Ishikawa (cell line): ENCODE measurements at regions not wholly inside any gene's neighbourhood (a gene's known extent, or its start where the extent isn't known, plus 50 kb on each side); places are given as distances from the start of the nearest gene placed in this dataset.

ENCODE experiments used
- CEBPB ChIP-seq: IDR thresholded peaks from 2 replicates; pipeline ENCODE4 v1.6.1; 2012
- CREB1 ChIP-seq: IDR thresholded peaks from 2 replicates; pipeline ENCODE4 v1.6.1; 2012; ENCODE audit warnings: low read depth
- EGR1 ChIP-seq: IDR thresholded peaks from 2 replicates; pipeline ENCODE4 v1.6.1; 2012
- EP300 ChIP-seq: IDR thresholded peaks from 2 replicates; pipeline ENCODE4 v1.6.1; 2012; ENCODE audit warnings: borderline replicate concordance
- FOXM1 ChIP-seq: IDR thresholded peaks from 2 replicates; pipeline ENCODE4 v1.6.1; 2012; ENCODE audit warnings: low read depth, borderline replicate concordance
- MAX ChIP-seq: IDR thresholded peaks from 2 replicates; pipeline ENCODE4 v1.6.1; 2012
- NFIC ChIP-seq: IDR thresholded peaks from 2 replicates; pipeline ENCODE4 v1.6.1; 2012
- RAD21 ChIP-seq: IDR thresholded peaks from 2 replicates; pipeline ENCODE4 v1.6.1; 2012; ENCODE audit warnings: low read depth
- REST ChIP-seq: IDR thresholded peaks from 2 replicates; pipeline ENCODE4 v1.6.1; 2012; ENCODE audit warnings: low read depth, mild to moderate bottlenecking
- TAF1 ChIP-seq: IDR thresholded peaks from 2 replicates; pipeline ENCODE4 v1.6.1; 2012; ENCODE audit warnings: low read depth, mild to moderate bottlenecking
- TCF12 ChIP-seq: IDR thresholded peaks from 2 replicates; pipeline ENCODE4 v1.6.1; 2012; ENCODE audit warnings: low read depth
- TEAD4 ChIP-seq: IDR thresholded peaks from 2 replicates; pipeline ENCODE4 v1.6.1; 2012
- USF1 ChIP-seq: IDR thresholded peaks from 2 replicates; pipeline ENCODE4 v1.6.1; 2012
- YY1 ChIP-seq: IDR thresholded peaks from 2 replicates; pipeline ENCODE4 v1.6.1; 2012; ENCODE audit warnings: low read depth
- ZBTB7A ChIP-seq: IDR thresholded peaks from 2 replicates; pipeline ENCODE4 v1.6.1; 2012; ENCODE audit warnings: low read depth

GRCh38 chr2:128774320-128775216 lies 455.9 kb upstream of the HS6ST1 start:
- TF ChIP-seq USF1 (no peak), TAF1 (no peak), CREB1 (no peak)

GRCh38 chr2:128775217-128775913 lies 456.7 kb upstream of the HS6ST1 start:
- no peak for TF ChIP-seq RAD21
- TF ChIP-seq EGR1, result no peak

GRCh38 chr2:128775914-128776285 lies 457.2 kb upstream of the HS6ST1 start:
- no peak for TF ChIP-seq EGR1

GRCh38 chr2:128776461-128777195 lies 458.0 kb upstream of the HS6ST1 start:
- TF ChIP-seq REST (no peak), USF1 (no peak), MAX (no peak), RAD21 (no peak), NFIC (no peak), TCF12 (no peak), TAF1 (no peak), YY1 (no peak), ZBTB7A (no peak), EP300 (no peak), FOXM1 (no peak)

- TF ChIP-seq REST, result no peak
- TF ChIP-seq EGR1, result no peak
- TF ChIP-seq MAX, result no peak
- TF ChIP-seq TEAD4, result no peak
- no peak for TF ChIP-seq EP300
- TF ChIP-seq RAD21, result no peak
- TF ChIP-seq CEBPB, result no peak
- no peak for TF ChIP-seq CREB1
- TF ChIP-seq NFIC, result no peak
- no peak for TF ChIP-seq TCF12
- TF ChIP-seq TAF1, result no peak
- no peak for TF ChIP-seq USF1
- no peak for TF ChIP-seq ZBTB7A
- no peak for TF ChIP-seq FOXM1
- no peak for TF ChIP-seq YY1
These were observed 458.7 kb upstream of the HS6ST1 start for GRCh38 chr2:128777196-128778035.
